LNCAP (cell line): ENCODE measurements at regions not wholly inside any gene's neighbourhood (a gene's known extent, or its start where the extent isn't known, plus 50 kb on each side); places are given as distances from the start of the nearest gene placed in this dataset.

ENCODE experiments used
- TF ChIP-seq, protein P1 (sequence below): fragments of 450-650 bp; IDR thresholded peaks from 2 replicates; pipeline ENCODE4 v1.5.1; 2017; ENCODE audit warnings: mild to moderate bottlenecking

DNA sequence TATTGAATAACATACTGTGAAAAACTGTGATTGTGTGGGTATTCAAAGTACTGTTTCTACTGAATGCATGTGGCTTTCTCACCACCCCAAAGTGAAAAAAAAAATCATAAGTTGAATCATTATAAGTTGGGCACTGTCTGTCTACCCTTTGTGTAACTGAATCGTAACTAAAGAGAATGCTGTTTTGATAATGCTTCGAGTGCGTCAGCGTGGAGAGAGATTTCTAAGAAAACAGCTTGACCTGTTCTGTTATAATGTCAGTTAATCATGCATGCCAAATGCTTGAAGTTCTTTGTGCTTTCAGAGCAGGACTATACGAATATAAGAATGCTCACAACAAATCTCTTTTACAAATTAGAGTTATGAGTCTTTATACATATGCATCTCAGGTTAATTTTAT, 148.8 kb upstream of the SGCD start:
- TF ChIP-seq, protein P1, sequence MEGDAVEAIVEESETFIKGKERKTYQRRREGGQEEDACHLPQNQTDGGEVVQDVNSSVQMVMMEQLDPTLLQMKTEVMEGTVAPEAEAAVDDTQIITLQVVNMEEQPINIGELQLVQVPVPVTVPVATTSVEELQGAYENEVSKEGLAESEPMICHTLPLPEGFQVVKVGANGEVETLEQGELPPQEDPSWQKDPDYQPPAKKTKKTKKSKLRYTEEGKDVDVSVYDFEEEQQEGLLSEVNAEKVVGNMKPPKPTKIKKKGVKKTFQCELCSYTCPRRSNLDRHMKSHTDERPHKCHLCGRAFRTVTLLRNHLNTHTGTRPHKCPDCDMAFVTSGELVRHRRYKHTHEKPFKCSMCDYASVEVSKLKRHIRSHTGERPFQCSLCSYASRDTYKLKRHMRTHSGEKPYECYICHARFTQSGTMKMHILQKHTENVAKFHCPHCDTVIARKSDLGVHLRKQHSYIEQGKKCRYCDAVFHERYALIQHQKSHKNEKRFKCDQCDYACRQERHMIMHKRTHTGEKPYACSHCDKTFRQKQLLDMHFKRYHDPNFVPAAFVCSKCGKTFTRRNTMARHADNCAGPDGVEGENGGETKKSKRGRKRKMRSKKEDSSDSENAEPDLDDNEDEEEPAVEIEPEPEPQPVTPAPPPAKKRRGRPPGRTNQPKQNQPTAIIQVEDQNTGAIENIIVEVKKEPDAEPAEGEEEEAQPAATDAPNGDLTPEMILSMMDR = no peak

DNA sequence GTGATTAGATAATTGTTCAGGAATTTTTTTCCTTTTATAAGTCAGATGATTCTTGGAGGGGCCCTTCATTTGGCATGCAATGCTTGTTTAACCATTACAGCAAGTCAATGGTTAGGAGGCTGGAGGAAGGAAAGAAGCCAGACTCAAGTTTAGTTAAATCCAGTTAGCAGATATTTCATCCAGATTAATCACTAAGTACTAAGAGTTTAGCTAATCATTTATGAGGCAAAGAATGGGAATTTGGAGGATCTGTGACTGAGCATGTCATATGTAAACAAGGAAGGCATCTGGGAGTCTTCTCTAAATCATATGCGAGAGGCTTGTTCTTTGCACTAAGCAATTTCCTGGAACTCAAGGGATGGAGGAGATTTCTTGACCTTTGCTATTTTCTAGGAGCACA, 145.3 kb upstream of the SGCD start:
- TF ChIP-seq, protein P1 = no peak

DNA sequence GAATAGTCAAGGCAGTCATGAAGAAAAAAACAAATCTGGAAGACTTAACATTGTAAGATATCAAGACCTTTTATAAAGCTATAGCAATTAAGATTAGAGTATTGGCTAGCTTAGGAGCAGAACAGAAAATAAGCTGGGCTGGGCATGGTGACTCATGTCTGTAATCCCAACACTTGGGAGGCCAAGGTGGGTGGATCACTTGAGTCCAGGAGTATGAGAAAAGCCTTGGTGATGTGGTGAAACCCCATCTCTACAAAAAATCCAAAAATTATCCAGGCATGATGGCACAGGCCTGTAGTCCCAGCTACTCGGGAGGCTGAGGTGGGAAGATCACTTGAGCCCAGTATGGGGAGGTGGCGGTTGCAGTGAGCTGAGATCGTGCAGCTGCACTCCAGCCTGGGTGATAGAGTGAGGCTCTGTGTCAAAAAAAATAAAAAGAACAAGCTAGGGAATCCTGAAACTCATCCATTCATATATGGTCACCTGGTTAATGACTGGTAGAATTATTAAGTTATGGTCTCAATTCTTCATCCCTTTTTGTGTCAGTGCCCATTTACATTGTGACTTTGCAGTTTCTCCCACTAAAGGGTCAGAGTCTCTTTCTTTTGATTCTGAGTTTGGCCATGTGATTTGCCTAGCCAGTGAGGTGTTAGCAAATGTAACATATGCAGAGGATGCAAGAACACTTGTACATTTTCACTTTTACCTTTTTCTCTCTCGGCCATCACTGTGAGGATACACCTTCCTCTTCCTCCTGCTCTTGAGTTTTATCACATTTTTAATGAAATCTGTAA, 144.6 kb upstream of the SGCD start:
- TF ChIP-seq, protein P1 = no peak

DNA sequence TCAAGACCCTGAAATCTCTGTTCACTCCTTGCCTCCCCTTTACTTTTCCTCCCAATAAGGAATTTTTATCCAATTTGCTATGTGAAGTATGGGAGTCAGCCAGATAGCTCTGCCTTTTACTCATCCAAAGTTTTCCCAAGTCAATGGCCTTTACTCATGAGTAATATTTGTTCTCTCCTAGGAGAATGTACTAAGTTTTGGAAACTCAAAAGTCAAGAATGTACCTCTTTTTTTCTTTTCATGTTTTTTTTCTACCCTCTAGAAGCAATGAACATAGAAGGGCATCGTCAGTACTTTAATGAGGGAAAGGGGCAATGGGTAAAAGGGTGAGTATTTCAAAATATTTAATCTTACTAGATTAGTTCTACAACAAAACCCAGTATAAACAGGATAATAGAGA, 140.2 kb upstream of the SGCD start:
- TF ChIP-seq, protein P1 = no peak

DNA sequence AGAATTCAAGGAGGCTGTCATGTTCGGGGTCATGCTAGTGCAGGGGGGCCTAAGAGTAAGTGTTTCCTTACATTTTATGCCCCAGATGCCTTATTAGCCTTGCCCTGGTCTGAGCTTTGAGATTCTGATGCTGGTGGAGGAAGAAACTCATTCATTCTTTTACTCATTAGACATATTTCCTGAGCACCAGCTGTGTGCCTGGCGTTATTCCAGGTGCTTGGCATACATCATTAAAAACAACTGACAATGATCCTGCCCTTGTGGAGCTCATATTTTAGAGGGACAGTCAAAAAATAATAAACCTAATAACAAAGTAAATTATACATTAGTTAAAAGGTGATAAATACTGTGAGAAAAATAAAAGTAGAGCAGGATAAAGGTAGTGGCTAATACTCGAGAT, 138.9 kb upstream of the SGCD start:
- TF ChIP-seq, protein P1 = no peak

DNA sequence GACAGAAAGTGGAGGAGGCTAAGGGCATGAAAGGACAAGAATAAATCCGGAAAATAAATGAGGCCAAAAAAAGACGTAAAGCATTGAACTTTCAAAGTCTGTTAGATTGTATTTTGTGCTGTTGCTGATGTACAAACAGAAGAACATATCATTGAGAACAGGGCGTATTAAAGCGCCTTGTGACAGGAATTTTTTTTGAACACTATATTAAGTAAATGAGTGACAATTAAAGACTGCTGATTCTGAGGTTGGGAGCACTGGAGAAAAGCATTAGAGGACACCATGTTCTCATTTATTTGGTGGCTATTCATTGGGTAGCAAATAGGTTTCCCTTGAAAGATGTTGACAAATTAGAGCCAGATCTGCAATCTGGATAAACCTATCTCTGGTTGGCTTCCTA, 137.3 kb upstream of the SGCD start:
- TF ChIP-seq, protein P1 = no peak

DNA sequence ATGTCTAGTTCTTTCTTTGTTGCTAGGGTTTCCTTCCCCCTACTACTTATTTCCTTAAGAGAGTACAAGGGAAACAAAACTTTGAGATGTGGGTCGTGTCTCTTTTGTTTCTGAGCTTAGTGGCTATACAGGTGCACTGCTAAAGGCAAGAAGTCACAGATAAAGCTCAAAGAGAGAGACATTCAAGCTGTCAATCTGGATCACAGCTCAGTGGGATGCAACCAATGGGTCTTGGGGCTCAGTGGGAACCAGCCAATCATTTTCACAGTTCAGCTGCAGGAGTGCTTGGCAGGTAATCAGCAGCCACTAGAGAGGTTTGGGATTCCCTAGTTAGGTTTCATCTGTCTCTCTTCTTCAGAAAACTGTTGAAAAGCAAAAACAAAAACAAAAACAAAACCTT, 135.4 kb upstream of the SGCD start:
- TF ChIP-seq, protein P1 = no peak
